Endothelial cell of umbilical vein (primary cell): ENCODE measurements at regions not wholly inside any gene's neighbourhood (a gene's known extent, or its start where the extent isn't known, plus 50 kb on each side); places are given as distances from the start of the nearest gene placed in this dataset.

Experiments
- BruUV-seq: library from RNA; stranded (reverse); fragments of 400-500 nt; replicated peaks from 2 replicates; lab custom pipeline; 2021; lab: Mats Ljungman, UMichigan
- CTCF ChIA-PET: fragments of 300-600, 350-600 bp; sonication (Branson Sonifier 250); formaldehyde crosslinking; loops from one replicate; lab custom pipeline; 2021; ENCODE audit warnings: antibody characterized with exemption, inconsistent platforms; lab: Charles Lee
- POLR2A ChIA-PET: fragments of 300-600, 350-600 bp; sonication (Branson Sonifier 250); formaldehyde crosslinking; loops from one replicate; lab custom pipeline; 2021; ENCODE audit warnings: antibody characterized with exemption, inconsistent platforms; lab: Charles Lee
- DNase-seq: peaks from one replicate; pipeline ENCODE4 v3.0.0-alpha.2; 2011; ENCODE audit warnings: low read depth, low spot score
- FAIRE-seq: peaks from 2 replicates; lab custom pipeline; 2011; peaks lifted over from hg19 to GRCh38; lab: Jason Lieb, UNC
- H2AFZ ChIP-seq: 2 replicates; pipeline ENCODE4 v1.6.0; 2012; ENCODE audit warnings: low read depth, low read length, control low read depth, inconsistent platforms
- H3K27ac ChIP-seq: 2 replicates; pipeline ENCODE4 v1.5.1; 2011; ENCODE audit warnings: low read depth, mild to moderate bottlenecking, control low read depth, low read length, moderate library complexity; ENCODE audit not compliant: insufficient read depth
- H3K27me3 ChIP-seq, 2 experiments: 2 replicates each; pipeline versions ENCODE4 v1.6.0 to v1.6.1; 2011; ENCODE audit warnings: low read length in 2 of 2, mixed read lengths in 1 of 2; ENCODE audit not compliant: control insufficient read depth in 2 of 2, insufficient read depth in 2 of 2
- H3K36me3 ChIP-seq, 2 experiments: 2 replicates in 1 of 2; 3 replicates in 1 of 2; pipeline ENCODE4 v1.5.1; 2011; ENCODE audit warnings: low read length in 2 of 2, mild to moderate bottlenecking in 1 of 2, moderate library complexity in 1 of 2; ENCODE audit not compliant: control insufficient read depth in 2 of 2, insufficient read depth in 2 of 2; ENCODE audit errors: extremely low read depth in 1 of 2
- H3K4me1 ChIP-seq: 3 replicates; pipeline ENCODE4 v1.5.1; 2011; ENCODE audit warnings: mild to moderate bottlenecking, low read length; ENCODE audit not compliant: control insufficient read depth, insufficient read depth; ENCODE audit errors: extremely low read depth
- H3K4me2 ChIP-seq: 2 replicates; pipeline ENCODE4 v1.6.1; 2011; ENCODE audit warnings: low read length, control low read depth, mixed read lengths; ENCODE audit not compliant: insufficient read depth
- H3K4me3 ChIP-seq, 3 experiments: fragments of 200-600 bp in 1 of 3; sonication (generic), shearing (Covaris generic) in 1 of 3; replicated peaks in 1 of 3; 2 replicates each; pipeline ENCODE4 v1.5.1; 2011 to 2016; ENCODE audit warnings: control low read depth in 3 of 3, low read length in 3 of 3, mild to moderate bottlenecking in 2 of 3, inconsistent platforms in 1 of 3, low read depth in 1 of 3, moderate library complexity in 1 of 3; ENCODE audit not compliant: insufficient read depth in 1 of 3
- H3K79me2 ChIP-seq: 2 replicates; pipeline ENCODE4 v1.6.0; 2012; ENCODE audit warnings: low read length, inconsistent platforms; ENCODE audit not compliant: control insufficient read depth, insufficient read depth
- H3K9ac ChIP-seq: replicated peaks from 2 replicates; pipeline ENCODE3; 2011; ENCODE audit warnings: low read length, control low read depth; ENCODE audit not compliant: insufficient read depth; ENCODE audit errors: extremely low read depth
- H3K9me1 ChIP-seq: replicated peaks from 3 replicates; pipeline ENCODE4 v1.6.0; 2011; ENCODE audit warnings: mild to moderate bottlenecking, low read length; ENCODE audit not compliant: control insufficient read depth, insufficient read depth; ENCODE audit errors: extremely low read depth
- H3K9me3 ChIP-seq: replicated peaks from 2 replicates; pipeline ENCODE4 v1.5.1; 2012; ENCODE audit warnings: low read length, inconsistent platforms; ENCODE audit not compliant: control insufficient read depth, insufficient read depth
- H4K20me1 ChIP-seq: replicated peaks from 2 replicates; pipeline ENCODE3; 2011; ENCODE audit warnings: mild to moderate bottlenecking, low read length; ENCODE audit not compliant: control insufficient read depth, insufficient read depth; ENCODE audit errors: extremely low read depth
- EZH2 ChIP-seq: IDR thresholded peaks from 2 replicates; pipeline ENCODE4 v1.6.1; 2012; ENCODE audit warnings: borderline replicate concordance, low read depth, mild to moderate bottlenecking, moderate library complexity, low read length, inconsistent platforms; ENCODE audit not compliant: severe bottlenecking
- FOS ChIP-seq: IDR thresholded peaks from 2 replicates; pipeline ENCODE4 v1.6.1; 2011; ENCODE audit warnings: mild to moderate bottlenecking, low read length, moderate library complexity, borderline replicate concordance; ENCODE audit not compliant: insufficient read depth
- GATA2 ChIP-seq: IDR thresholded peaks from 2 replicates; pipeline ENCODE4 v1.7.0; 2011; ENCODE audit warnings: low read depth, mild to moderate bottlenecking, moderate library complexity, mixed read lengths, low read length; ENCODE audit not compliant: insufficient read length, insufficient read depth
- JUN ChIP-seq: IDR thresholded peaks from 2 replicates; pipeline ENCODE4 v1.6.1; 2011; ENCODE audit warnings: borderline replicate concordance, low read depth; ENCODE audit not compliant: insufficient read length, insufficient read depth
- MYC ChIP-seq: IDR thresholded peaks from one replicate; pipeline ENCODE4 v1.6.1; 2011; ENCODE audit warnings: mild to moderate bottlenecking, low read depth, low read length
- POLR2A ChIP-seq: IDR thresholded peaks from 2 replicates; pipeline ENCODE4 v1.6.1; 2012; ENCODE audit warnings: low read depth, mild to moderate bottlenecking, control low read depth, low read length
- POLR2AphosphoS5 ChIP-seq: IDR thresholded peaks from 2 replicates; pipeline ENCODE4 v1.6.1; 2012; ENCODE audit warnings: low read depth, mild to moderate bottlenecking, control low read depth, low read length, moderate library complexity; ENCODE audit not compliant: insufficient read depth
- dilution Hi-C: fragments of 300-500 bp; cut with MboI; formaldehyde crosslinking; loops from one replicate; pipeline ENCODE4 v1.15.0; 2019; ENCODE audit warnings: low sequenced_read_pairs; ENCODE audit not compliant: extremely low pct_ligation_motif_present
- intact Hi-C: fragments of 100-400 bp; cut with micrococcal nuclease; formaldehyde crosslinking; loops from one replicate; pipeline ENCODE4 v1.10.0; 2022
- TF ChIP-seq, protein P1 (sequence below), 2 donors: IDR thresholded peaks; 1 replicate in 1 of 2; 2 replicates in 1 of 2; pipeline ENCODE4 v1.5.1; 2011; ENCODE audit warnings: low read length in 2 of 2, mild to moderate bottlenecking in 2 of 2, moderate library complexity in 2 of 2, control low read depth in 1 of 2, inconsistent platforms in 1 of 2, low read depth in 1 of 2; ENCODE audit not compliant: insufficient read depth in 1 of 2; ENCODE audit errors: extremely low read depth in 1 of 2
- TF ChIP-seq, protein P2 (sequence below): IDR thresholded peaks from 2 replicates; pipeline ENCODE4 v1.6.1; 2011; ENCODE audit not compliant: insufficient read depth, insufficient read length

DNA sequence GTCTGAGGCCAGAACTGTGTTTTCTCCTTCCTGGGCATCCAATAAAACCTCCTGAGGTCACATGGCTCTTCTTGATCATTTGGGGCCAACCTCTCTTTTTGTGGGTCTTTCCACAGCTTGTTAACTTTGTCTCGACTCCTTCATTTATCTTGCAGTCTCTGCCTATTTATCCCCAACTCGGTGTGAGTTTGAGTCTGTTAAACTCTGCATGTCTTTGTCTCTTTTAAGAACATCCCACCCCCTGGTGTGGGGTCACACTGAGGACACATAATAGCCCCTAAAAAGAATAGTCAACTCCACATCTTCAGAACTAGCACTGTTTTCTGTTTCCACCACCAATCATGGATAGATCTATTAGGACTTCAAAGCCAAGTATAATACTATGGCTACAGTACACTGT, 187.2 kb downstream of the TLE3 start:
- POLR2A ChIA-PET, result no interaction called here
- dilution Hi-C loops, result no loop called here
- no TSS peak for BruUV-seq
- no peak for FAIRE-seq
- H3K36me3 ChIP-seq, result no peaks in the 10 kb centered on the region
- no peak overlapping the region for H2AFZ ChIP-seq
- CTCF ChIA-PET, result no interaction called here
- H3K79me2 ChIP-seq, result no peaks in the 10 kb centered on the region
- H3K27ac ChIP-seq, result no peak overlapping the region
- H3K4me2 ChIP-seq, result no peak overlapping the region
- H3K9ac ChIP-seq, result no peak overlapping the region
- no peaks in the 10 kb centered on the region for H3K27me3 ChIP-seq
- H3K9me3 ChIP-seq, result no peaks in the 10 kb centered on the region
- DNase-seq, result no peak
- TF ChIP-seq JUN (no peak), EZH2 (no peak), GATA2 (no peak), FOS (no peak), POLR2A (no peak), MYC (no peak), POLR2AphosphoS5 (no peak)
- TF ChIP-seq, protein P1, sequence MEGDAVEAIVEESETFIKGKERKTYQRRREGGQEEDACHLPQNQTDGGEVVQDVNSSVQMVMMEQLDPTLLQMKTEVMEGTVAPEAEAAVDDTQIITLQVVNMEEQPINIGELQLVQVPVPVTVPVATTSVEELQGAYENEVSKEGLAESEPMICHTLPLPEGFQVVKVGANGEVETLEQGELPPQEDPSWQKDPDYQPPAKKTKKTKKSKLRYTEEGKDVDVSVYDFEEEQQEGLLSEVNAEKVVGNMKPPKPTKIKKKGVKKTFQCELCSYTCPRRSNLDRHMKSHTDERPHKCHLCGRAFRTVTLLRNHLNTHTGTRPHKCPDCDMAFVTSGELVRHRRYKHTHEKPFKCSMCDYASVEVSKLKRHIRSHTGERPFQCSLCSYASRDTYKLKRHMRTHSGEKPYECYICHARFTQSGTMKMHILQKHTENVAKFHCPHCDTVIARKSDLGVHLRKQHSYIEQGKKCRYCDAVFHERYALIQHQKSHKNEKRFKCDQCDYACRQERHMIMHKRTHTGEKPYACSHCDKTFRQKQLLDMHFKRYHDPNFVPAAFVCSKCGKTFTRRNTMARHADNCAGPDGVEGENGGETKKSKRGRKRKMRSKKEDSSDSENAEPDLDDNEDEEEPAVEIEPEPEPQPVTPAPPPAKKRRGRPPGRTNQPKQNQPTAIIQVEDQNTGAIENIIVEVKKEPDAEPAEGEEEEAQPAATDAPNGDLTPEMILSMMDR (IDR thresholded peaks at IDR 0.05; ENCODE audit: extremely low read depth in 1 of 2, insufficient read depth in 1 of 2, low read depth in 1 of 2, low read length in 2 of 2), result no peak
- TF ChIP-seq, protein P2, sequence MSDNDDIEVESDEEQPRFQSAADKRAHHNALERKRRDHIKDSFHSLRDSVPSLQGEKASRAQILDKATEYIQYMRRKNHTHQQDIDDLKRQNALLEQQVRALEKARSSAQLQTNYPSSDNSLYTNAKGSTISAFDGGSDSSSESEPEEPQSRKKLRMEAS, result no peak
- no peaks in the 10 kb centered on the region for H3K9me1 ChIP-seq
- H4K20me1 ChIP-seq, result no peaks in the 10 kb centered on the region
- no peaks in the 10 kb centered on the region for H3K4me1 ChIP-seq
- H3K4me3 ChIP-seq, result no peak overlapping the region
- intact Hi-C loops, result no loop called here
